Activated CD8-positive, alpha-beta memory T cell treated with anti-CD3 and anti-CD28 coated beads, Interleukin-2, amount 10 ng/mL, durations not matched to agents 7 days and 5 days (primary cell): ENCODE measurements at regions not wholly inside any gene's neighbourhood (a gene's known extent, or its start where the extent isn't known, plus 50 kb on each side); places are given as distances from the start of the nearest gene placed in this dataset.
"Not testable (repeated sequence)": the region's sequence is repeated elsewhere in the genome, so short reads cannot be mapped to it uniquely, and the experiment has no call there.

Experiments
- ATAC-seq: fragments of 150-1000 bp; cut with Tn5 transposase; one replicate; pipeline ENCODE4 v1.10.0; 2021; ENCODE audit warnings: moderate library complexity
- CTCF ChIA-PET: fragments of 350-600 bp; sonication (Branson Sonifier 250); formaldehyde crosslinking; loops from one replicate; lab custom pipeline; 2021; ENCODE audit warnings: antibody characterized with exemption; lab: Charles Lee
- DNase-seq: peaks from one replicate; pipeline ENCODE4 v3.0.0-alpha.2; 2020
- H3K27ac Mint-ChIP-seq: one replicate; pipeline ENCODE4 v1.8.0; 2021; ENCODE audit warnings: mild to moderate bottlenecking, mixed read lengths
- H3K27me3 Mint-ChIP-seq: one replicate; pipeline ENCODE4 v1.8.0; 2021; ENCODE audit warnings: mixed read lengths
- H3K36me3 Mint-ChIP-seq: one replicate; pipeline ENCODE4 v1.8.0; 2021; ENCODE audit warnings: mild to moderate bottlenecking, mixed read lengths
- H3K4me1 Mint-ChIP-seq: one replicate; pipeline ENCODE4 v1.8.0; 2021; ENCODE audit warnings: mixed read lengths
- H3K4me3 Mint-ChIP-seq: one replicate; pipeline ENCODE4 v1.8.0; 2021; ENCODE audit warnings: mild to moderate bottlenecking, moderate library complexity, mixed read lengths
- H3K9me3 Mint-ChIP-seq: one replicate; pipeline ENCODE4 v1.8.0; 2022; ENCODE audit warnings: low read depth, mixed read lengths

DNA sequence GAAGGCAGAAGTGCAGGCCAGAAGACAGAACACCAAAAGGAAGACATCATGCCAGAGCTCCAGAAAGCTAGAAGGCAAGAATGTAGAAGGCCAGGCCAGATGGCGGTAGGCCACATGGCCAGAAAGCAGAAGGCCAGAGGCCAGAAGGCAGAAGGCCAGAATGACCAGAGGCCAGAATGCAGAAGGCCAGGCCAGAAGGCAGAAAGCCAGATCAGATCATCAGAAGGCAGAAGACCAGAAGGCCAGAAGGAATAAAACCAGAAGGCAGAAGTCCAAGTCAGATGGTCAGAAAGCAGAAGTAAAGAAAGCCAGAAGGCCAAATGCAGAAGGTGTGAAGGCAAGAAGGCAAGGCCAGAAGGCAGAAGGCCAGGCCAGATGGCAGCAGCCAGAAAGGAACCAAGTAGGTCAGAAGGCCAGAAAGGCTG, 185.0 kb downstream of the TUBA3C start:
- ATAC-seq (no peak), DNase-seq (no peak)
- no peaks in the 10 kb centered on the region for H3K36me3 Mint-ChIP-seq
- no peaks in the 10 kb centered on the region for H3K4me1 Mint-ChIP-seq
- no peak overlapping the region for H3K4me3 Mint-ChIP-seq
- H3K9me3 Mint-ChIP-seq, result peaks cover 17% of the 10 kb centered on the region
- CTCF ChIA-PET, result no interaction called here
- H3K27ac Mint-ChIP-seq, result no peak overlapping the region
- no peaks in the 10 kb centered on the region for H3K27me3 Mint-ChIP-seq

DNA sequence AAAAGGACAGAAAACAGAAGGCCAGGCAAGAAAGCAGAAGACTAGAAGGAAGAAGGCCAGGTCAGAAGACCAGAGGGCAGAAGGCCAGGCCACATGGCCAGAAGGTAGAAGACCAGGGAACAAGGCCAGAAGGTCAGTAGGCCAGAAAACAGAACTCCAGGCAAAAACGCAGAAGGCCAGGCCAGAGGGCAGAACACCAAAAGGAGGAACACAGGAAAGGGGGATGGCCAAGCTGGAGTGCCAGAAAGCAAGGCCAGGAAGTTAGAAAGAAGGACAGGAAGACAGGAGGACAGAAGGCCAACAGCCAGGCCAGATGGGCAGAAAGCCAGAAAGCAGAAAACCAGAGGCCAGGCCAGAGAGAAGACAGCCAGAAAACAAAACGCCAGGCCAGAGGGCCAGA, 185.4 kb downstream of the TUBA3C start:
- no peak for DNase-seq
- no peaks in the 10 kb centered on the region for H3K4me1 Mint-ChIP-seq
- no peaks in the 10 kb centered on the region for H3K27me3 Mint-ChIP-seq
- no peak overlapping the region for H3K27ac Mint-ChIP-seq
- CTCF ChIA-PET, result no interaction called here
- H3K36me3 Mint-ChIP-seq, result no peaks in the 10 kb centered on the region
- H3K4me3 Mint-ChIP-seq, result no peak overlapping the region
- peaks cover 17% of the 10 kb centered on the region for H3K9me3 Mint-ChIP-seq
- no peak for ATAC-seq

DNA sequence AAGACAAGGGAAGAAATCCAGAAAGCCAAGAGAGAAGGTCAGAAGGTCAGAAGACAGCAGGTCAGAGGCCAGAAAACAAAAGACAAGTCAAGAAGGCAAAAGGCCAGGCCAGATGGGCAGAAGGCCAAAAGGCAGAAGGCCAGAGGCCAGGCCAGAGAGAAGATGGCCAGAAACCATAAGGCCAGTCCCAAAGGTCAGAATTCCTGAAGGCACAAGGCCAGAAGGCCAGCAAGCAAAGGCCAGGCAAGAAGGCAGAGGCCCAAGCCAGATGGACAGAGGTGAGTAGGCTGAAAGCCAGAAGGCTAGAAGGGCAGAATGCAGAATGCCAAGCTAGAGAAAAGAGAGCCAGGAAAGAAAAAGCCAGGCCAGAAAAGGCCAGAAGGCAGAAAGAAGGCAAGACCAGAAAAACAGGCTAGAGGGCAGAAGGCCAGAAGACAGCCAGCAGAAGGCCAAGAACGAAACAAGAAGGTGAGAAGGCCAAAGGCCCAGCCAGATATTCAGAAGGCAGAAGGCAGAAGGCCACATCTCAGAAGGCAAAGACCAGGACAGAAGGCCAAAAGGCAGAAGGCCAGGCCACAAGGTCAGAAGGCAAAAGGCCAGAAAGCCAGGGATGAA, 186.3 kb downstream of the TUBA3C start:
- ATAC-seq, result no peak
- peaks cover 17% of the 10 kb centered on the region for H3K9me3 Mint-ChIP-seq
- H3K27me3 Mint-ChIP-seq, result no peaks in the 10 kb centered on the region

DNA sequence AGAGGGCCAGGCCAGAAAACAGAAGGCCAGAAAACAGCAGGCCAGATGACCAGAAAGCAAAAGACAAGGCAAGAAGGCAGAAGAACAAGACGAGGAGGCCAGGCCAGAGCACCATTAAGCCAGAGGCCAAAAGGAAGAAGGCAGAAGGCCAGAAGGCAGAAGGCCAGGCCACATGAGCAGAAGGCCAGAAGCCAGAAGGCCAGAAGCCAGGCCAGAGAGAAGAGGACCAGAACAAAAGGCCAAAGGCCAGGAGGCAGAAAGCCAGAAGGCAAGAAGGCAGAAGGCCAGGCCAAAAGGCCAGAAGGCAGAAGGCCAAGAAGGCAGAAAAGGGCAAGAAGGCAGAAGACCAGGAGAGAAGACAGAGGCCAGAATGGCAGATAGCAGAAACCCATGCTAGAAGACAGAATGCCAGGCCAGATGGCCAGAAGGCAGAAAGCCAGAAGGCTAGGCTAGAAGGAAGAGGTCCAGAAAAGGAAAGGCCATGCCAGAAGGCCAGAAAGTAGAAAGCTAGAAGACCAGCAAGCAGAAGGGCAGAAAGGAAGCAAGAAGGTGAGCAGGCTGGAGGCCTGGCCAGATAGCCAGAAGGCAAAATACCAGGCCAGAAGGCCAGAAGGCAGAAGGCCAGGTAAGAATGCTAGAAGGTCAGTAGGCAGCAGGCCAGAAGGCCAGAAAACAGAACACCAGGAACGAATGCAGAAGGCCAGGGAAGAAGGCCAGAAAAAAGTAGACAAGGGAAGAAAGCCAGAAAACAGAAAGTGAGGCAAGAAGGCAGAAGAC, 187.6 kb downstream of the TUBA3C start:
- no peak for DNase-seq
- Mint-ChIP-seq H3K27ac (no peak overlapping the region), H3K27me3 (no peaks in the 10 kb centered on the region), H3K9me3 (peaks cover 17% of the 10 kb centered on the region), H3K4me3 (no peak overlapping the region), H3K36me3 (no peaks in the 10 kb centered on the region), H3K4me1 (no peaks in the 10 kb centered on the region)
- no peak for ATAC-seq
- CTCF ChIA-PET, result no interaction called here

More for the DNA sequence above, 186.3 kb downstream of the TUBA3C start:
- no peak overlapping the region for H3K27ac Mint-ChIP-seq
- H3K4me1 Mint-ChIP-seq, result no peaks in the 10 kb centered on the region
- no peak overlapping the region for H3K4me3 Mint-ChIP-seq
- no peak for DNase-seq
- no peaks in the 10 kb centered on the region for H3K36me3 Mint-ChIP-seq
- CTCF ChIA-PET, result no interaction called here

DNA sequence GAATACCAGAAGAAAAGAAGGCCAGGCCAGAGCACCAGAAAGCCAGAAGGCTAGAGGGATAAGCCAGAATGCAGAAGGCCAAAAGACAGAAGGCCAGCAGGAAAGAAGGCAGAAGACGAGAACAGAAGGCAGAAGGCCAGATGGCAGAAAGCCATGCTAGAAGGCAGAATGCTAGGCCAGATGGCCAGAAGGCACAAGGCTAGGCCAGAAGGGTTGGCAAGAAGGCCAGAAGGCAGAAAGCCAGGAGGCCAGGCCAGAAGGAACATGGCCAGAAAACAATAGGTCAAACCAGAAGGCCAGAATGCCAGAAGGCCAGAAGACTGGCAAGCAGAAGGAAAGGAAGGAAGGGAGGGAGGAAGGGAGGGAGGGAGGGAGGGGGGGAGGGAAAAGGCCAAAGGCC, 188.8 kb downstream of the TUBA3C start:
- Mint-ChIP-seq H3K4me3 (no peak overlapping the region), H3K4me1 (no peaks in the 10 kb centered on the region), H3K27ac (no peak overlapping the region), H3K9me3 (peaks cover 17% of the 10 kb centered on the region), H3K36me3 (no peaks in the 10 kb centered on the region), H3K27me3 (no peaks in the 10 kb centered on the region)
- CTCF ChIA-PET, result no interaction called here
- DNase-seq (no peak), ATAC-seq (no peak)

DNA sequence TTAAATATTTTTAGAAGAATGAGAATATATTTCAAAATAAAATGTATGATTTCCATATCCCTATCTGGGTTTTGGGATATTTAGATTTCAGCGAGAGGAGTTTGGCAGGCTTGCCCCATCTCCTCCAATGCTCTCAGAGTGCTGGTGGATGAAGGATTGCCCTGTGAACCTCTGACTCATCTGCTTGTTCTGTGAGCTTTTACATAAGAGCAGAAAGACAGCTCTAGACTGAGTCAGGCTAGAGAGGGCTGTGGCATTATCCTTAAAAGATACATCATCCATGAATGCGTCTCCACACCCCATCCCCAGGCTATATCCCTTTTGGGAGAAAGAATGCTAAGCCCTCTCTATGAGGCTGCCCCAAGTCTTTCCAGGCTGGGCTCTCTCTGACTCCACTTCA, 190.6 kb downstream of the TUBA3C start:
- no peaks in the 10 kb centered on the region for H3K36me3 Mint-ChIP-seq
- H3K4me3 Mint-ChIP-seq, result no peak overlapping the region
- H3K27me3 Mint-ChIP-seq, result no peaks in the 10 kb centered on the region
- peaks cover 14% of the 10 kb centered on the region for H3K9me3 Mint-ChIP-seq
- H3K4me1 Mint-ChIP-seq, result no peaks in the 10 kb centered on the region
- ATAC-seq (no peak), DNase-seq (no peak)
- CTCF ChIA-PET, result no interaction called here
- H3K27ac Mint-ChIP-seq, result no peak overlapping the region

DNA sequence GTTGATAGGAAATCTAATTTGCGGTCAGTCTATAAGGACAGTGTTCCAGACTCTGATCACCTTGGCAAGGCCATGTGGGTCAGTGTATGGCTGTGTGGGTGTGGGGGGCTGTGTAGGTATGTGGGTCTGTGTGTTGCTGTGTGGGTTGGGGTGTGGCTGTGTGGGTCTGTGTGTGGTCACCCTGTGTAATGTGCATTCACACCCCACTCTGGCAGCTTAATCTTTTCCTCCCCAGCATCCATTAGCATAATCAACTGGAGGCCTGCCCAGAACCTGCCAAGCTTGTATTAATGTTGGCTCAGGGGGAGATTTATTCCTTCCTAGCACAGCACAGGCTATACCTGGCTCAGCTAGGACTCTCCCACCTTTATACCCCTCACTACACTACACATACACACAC, 203.2 kb downstream of the TUBA3C start:
- Mint-ChIP-seq H3K27ac (no peak overlapping the region), H3K36me3 (no peaks in the 10 kb centered on the region), H3K4me1 (no peaks in the 10 kb centered on the region), H3K27me3 (no peaks in the 10 kb centered on the region), H3K4me3 (no peak overlapping the region), H3K9me3 (peaks cover 11% of the 10 kb centered on the region)
- DNase-seq (no peak), ATAC-seq (no peak)
- CTCF ChIA-PET, result no interaction called here

DNA sequence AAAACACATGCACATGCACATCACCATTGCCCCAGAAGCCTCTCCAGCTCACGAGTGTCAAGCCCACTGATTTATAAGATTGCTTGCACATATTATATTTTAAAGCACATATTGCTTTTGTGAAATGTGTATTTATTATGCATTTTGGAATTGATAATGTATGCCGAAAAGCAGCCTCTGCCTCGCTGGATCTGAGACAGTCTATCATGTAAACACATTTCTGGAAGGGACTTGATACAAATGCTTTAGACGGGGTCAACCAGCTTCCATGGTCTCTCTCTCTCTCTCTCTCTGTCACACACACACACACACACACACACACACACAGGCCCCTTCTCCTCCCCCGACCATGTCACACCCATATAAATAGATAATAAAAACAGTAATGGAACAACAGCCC, 203.8 kb downstream of the TUBA3C start:
- peaks cover 9% of the 10 kb centered on the region for H3K9me3 Mint-ChIP-seq
- no peaks in the 10 kb centered on the region for H3K4me1 Mint-ChIP-seq
- CTCF ChIA-PET, result no interaction called here
- no peak overlapping the region for H3K4me3 Mint-ChIP-seq
- ATAC-seq (no peak), DNase-seq (no peak)
- no peaks in the 10 kb centered on the region for H3K27me3 Mint-ChIP-seq
- H3K36me3 Mint-ChIP-seq, result no peaks in the 10 kb centered on the region
- H3K27ac Mint-ChIP-seq, result no peak overlapping the region

DNA sequence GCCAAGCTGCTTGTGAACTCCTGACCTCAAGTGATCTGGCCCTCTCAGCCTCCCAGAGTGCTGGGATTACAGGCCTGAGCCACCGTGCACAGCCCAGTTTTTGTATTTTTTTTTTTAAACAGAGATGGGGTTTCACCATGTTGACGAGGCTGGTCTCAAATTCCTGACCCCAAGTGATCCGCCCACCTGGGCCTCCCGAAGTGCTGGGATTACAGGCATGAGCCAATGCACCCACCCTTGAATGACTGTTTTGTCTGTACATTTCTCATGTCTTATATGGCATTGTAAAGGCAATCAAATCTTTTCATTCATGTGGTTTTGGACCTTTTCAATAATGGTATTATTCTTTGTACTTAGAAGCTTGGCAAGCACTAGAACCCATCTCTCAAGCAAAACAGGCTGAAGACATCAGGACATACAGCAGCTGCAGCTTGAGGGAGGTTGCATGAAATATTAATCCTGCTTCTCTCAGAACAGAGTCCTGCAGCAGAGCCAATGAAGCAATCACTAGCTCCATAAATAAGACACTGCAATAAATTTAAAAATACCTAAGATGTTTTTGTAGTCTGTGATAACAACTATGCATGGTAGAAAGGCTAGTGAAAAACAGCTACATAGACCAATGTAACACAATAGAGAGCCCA, 209.9 kb downstream of the TUBA3C start:
- CTCF ChIA-PET, result no interaction called here
- Mint-ChIP-seq H3K36me3 (no peaks in the 10 kb centered on the region), H3K27ac (no peak overlapping the region), H3K4me1 (no peaks in the 10 kb centered on the region), H3K27me3 (no peaks in the 10 kb centered on the region), H3K4me3 (no peak overlapping the region), H3K9me3 (peaks cover 2% of the 10 kb centered on the region)
- ATAC-seq (no peak), DNase-seq (no peak)

DNA sequence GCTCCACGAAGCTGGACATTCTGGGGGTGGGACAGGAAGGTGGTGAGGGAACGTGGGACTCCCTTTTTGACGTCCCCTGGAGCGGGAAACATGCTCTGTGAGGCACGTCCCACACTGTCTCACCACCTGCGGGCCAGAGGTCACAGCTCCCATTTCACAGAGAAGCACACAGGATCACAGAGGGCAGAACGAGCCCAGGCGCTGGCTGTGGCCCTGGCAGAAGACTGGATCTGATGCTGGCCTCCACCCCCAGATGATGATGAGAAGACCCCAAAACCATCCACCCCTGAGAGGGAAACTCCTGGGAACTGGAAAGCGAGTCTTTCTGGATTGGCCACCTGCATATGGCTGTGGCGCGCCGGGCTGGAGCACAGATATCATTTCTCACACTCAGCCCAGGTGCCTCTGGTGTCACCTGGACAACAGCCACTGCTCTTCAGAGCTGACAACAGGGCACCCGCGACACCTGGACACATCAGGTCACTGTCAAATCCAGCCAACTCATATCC, 216.2 kb downstream of the TUBA3C start:
- H3K9me3 Mint-ChIP-seq, result peaks cover 7% of the 10 kb centered on the region
- no peaks in the 10 kb centered on the region for H3K4me1 Mint-ChIP-seq
- no peak for DNase-seq
- no peaks in the 10 kb centered on the region for H3K36me3 Mint-ChIP-seq
- no peak overlapping the region for H3K27ac Mint-ChIP-seq
- CTCF ChIA-PET, result no interaction called here
- no peak overlapping the region for H3K4me3 Mint-ChIP-seq
- ATAC-seq, result no peak
- H3K27me3 Mint-ChIP-seq, result no peaks in the 10 kb centered on the region

DNA sequence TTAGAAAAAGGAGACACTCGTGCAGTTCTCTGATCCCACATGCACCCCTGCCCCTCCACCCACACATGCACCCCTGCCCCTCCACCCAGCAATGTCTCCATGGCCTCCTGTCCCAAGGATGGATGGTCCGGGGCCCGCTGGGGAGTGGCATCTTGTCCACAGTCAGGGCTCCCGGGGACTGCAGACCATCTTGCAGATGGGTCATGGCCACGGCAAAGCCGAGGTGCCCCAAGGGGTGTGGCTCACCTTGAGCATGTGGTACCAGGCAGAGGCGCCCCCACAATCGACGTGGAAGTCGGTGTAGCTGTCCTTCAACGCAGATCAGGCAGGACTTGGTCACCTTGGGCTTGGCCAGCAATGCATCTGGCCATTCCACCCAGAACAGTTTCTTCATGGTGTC, 216.7 kb downstream of the TUBA3C start:
- no peak overlapping the region for H3K4me3 Mint-ChIP-seq
- no peaks in the 10 kb centered on the region for H3K27me3 Mint-ChIP-seq
- ATAC-seq (no peak), DNase-seq (no peak)
- CTCF ChIA-PET, result no interaction called here
- H3K4me1 Mint-ChIP-seq, result no peaks in the 10 kb centered on the region
- no peaks in the 10 kb centered on the region for H3K36me3 Mint-ChIP-seq
- no peak overlapping the region for H3K27ac Mint-ChIP-seq
- peaks cover 7% of the 10 kb centered on the region for H3K9me3 Mint-ChIP-seq

DNA sequence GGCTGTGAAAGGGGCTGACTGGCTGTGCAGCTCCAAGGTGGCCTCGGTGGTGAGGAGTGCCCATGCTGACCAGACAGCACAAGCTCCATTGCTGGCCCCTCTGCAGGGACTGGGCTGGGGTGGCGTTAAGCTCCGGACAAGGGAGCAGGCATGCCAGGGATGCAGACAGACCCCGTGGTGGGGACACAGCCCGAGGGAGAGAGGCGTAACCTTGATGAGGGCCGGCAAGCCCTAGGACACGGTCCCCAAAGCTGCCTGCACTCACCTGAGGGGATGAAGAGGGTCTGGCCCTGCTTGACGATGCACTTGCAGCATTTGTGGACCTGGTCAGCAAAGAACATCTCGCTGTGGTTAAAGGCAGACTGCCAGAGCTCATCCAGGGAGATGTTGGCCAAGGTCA, 217.9 kb downstream of the TUBA3C start:
- ATAC-seq, H3K9me3 Mint-ChIP-seq, CTCF ChIA-PET, H3K36me3 Mint-ChIP-seq, H3K27ac Mint-ChIP-seq, H3K4me1 Mint-ChIP-seq, H3K27me3 Mint-ChIP-seq, H3K4me3 Mint-ChIP-seq, DNase-seq: not testable (repeated sequence)

DNA sequence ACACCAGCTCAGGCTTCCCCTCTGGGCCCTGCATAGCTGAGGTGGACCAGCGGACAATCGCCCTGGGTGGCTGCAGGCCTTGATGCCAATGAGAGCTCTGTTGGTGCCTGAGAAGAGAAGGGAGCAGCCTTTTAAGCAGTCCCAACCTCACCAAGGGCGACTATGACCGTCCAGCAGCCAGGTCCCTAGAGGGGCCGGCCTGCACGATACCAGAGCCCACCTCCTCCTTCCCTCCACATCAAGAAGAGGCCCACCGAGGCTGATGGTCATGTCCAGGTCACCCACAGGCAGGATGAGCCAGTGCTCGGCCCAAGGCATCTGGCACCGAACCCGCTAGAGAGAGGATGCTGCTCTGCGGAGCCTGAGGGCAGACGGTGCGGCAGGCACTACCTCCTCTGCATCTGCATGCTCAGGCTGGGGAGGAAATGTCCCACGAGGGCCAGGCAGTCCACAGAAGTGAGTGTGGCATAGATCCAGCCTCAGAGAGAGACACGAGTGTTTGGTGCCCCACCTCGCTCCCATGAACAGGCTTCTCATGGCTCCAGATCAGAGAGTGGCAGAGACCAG, 219.4 kb downstream of the TUBA3C start:
- H3K27ac Mint-ChIP-seq, result no peak overlapping the region
- no peaks in the 10 kb centered on the region for H3K36me3 Mint-ChIP-seq
- H3K9me3 Mint-ChIP-seq, result peaks cover 7% of the 10 kb centered on the region
- H3K4me1 Mint-ChIP-seq, result no peaks in the 10 kb centered on the region
- no peak overlapping the region for H3K4me3 Mint-ChIP-seq
- DNase-seq (no peak), ATAC-seq (no peak)
- H3K27me3 Mint-ChIP-seq, result no peaks in the 10 kb centered on the region
- CTCF ChIA-PET, result no interaction called here
